Neutrophil (primary cell): ENCODE measurements at regions not wholly inside any gene's neighbourhood (a gene's known extent, or its start where the extent isn't known, plus 50 kb on each side); places are given as distances from the start of the nearest gene placed in this dataset.

ENCODE experiments used
- H3K27ac ChIP-seq: fragments of 200-600 bp; sonication (generic); 2 replicates; pipeline ENCODE4 v1.5.1; 2016; ENCODE audit warnings: mild to moderate bottlenecking, moderate library complexity
- H3K27me3 ChIP-seq: fragments of 200-600 bp; sonication (generic); 2 replicates; pipeline ENCODE4 v1.6.0; 2016; ENCODE audit warnings: mild to moderate bottlenecking
- H3K36me3 ChIP-seq: fragments of 200-600 bp; sonication (generic); 2 replicates; pipeline ENCODE4 v1.5.1; 2017
- H3K4me1 ChIP-seq, 2 experiments: fragments of 200-600 bp in 1 of 2; sonication (generic) in 1 of 2; 1 replicate in 1 of 2; 2 replicates in 1 of 2; pipeline versions ENCODE4 v1.5.1 to v1.6.1; 2013 to 2016; ENCODE audit warnings: low read depth in 1 of 2, low read length in 1 of 2, mild to moderate bottlenecking in 1 of 2, moderate library complexity in 1 of 2; ENCODE audit not compliant: control insufficient read depth in 1 of 2, insufficient read depth in 1 of 2
- H3K4me3 ChIP-seq, 2 experiments: fragments of 200-600 bp in 1 of 2; sonication (generic) in 1 of 2; 1 replicate in 1 of 2; 2 replicates in 1 of 2; pipeline ENCODE4 v1.5.1; 2013 to 2016; ENCODE audit warnings: low read depth in 1 of 2, low read length in 1 of 2, mild to moderate bottlenecking in 1 of 2, moderate library complexity in 1 of 2
- H3K9me3 ChIP-seq: fragments of 200-600 bp; sonication (generic); 2 replicates; pipeline ENCODE4 v1.5.1; 2016
- TF ChIP-seq, protein P1 (sequence below): fragments of 200-600 bp; sonication (generic); IDR thresholded peaks from 2 replicates; pipeline ENCODE4 v1.5.1; 2016; ENCODE audit warnings: antibody characterized with exemption

- no peaks in the 10 kb centered on the region for H3K27me3 ChIP-seq
- H3K27ac ChIP-seq, result no peak overlapping the region
- TF ChIP-seq, protein P1, sequence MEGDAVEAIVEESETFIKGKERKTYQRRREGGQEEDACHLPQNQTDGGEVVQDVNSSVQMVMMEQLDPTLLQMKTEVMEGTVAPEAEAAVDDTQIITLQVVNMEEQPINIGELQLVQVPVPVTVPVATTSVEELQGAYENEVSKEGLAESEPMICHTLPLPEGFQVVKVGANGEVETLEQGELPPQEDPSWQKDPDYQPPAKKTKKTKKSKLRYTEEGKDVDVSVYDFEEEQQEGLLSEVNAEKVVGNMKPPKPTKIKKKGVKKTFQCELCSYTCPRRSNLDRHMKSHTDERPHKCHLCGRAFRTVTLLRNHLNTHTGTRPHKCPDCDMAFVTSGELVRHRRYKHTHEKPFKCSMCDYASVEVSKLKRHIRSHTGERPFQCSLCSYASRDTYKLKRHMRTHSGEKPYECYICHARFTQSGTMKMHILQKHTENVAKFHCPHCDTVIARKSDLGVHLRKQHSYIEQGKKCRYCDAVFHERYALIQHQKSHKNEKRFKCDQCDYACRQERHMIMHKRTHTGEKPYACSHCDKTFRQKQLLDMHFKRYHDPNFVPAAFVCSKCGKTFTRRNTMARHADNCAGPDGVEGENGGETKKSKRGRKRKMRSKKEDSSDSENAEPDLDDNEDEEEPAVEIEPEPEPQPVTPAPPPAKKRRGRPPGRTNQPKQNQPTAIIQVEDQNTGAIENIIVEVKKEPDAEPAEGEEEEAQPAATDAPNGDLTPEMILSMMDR, result no peak
- H3K9me3 ChIP-seq, result no peaks in the 10 kb centered on the region
- no peaks in the 10 kb centered on the region for H3K4me1 ChIP-seq
- no peak overlapping the region for H3K4me3 ChIP-seq
- H3K36me3 ChIP-seq, result no peaks in the 10 kb centered on the region
These were observed 308.4 kb upstream of the CDH2 start for GRCh38 chr18:28485210-28485801.

- TF ChIP-seq, protein P1, result no peak
- Histone ChIP-seq H3K36me3 (no peaks in the 10 kb centered on the region), H3K4me1 (no peaks in the 10 kb centered on the region), H3K27ac (no peak overlapping the region), H3K9me3 (no peaks in the 10 kb centered on the region), H3K4me3 (no peak overlapping the region), H3K27me3 (no peaks in the 10 kb centered on the region)
These were observed 301.6 kb upstream of the CDH2 start for GRCh38 chr18:28478531-28478930.

- H3K9me3 ChIP-seq, result no peaks in the 10 kb centered on the region
- TF ChIP-seq, protein P1, result no peak
- H3K4me1 ChIP-seq, result no peaks in the 10 kb centered on the region
- no peaks in the 10 kb centered on the region for H3K36me3 ChIP-seq
- no peak overlapping the region for H3K4me3 ChIP-seq
- no peak overlapping the region for H3K27ac ChIP-seq
- H3K27me3 ChIP-seq, result no peaks in the 10 kb centered on the region
These were observed 299.4 kb upstream of the CDH2 start for GRCh38 chr18:28476302-28476701.

DNA sequence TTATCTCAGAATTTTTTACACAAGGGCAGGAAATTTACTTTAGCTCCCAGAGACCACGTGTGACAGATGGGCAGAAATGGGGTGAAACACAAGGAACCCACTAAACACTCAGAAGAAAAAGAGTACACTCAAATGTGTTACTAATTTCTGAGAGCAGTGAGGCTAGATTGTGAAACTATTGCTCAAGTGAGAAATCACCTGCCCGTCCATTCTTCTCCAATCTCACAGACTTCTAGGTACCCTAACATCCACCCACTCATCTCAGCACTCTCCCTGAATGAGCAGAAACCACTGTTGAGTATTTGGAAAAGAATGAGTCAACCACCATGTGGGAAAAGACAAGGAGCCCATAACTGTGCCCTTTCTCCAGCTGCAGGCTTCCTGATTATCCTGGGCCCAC is 293.0 kb upstream of the CDH2 start:
- Histone ChIP-seq H3K27ac (no peak overlapping the region), H3K4me1 (no peaks in the 10 kb centered on the region), H3K4me3 (no peak overlapping the region), H3K27me3 (no peaks in the 10 kb centered on the region), H3K36me3 (no peaks in the 10 kb centered on the region), H3K9me3 (no peaks in the 10 kb centered on the region)
- TF ChIP-seq, protein P1, result no peak

GRCh38 chr18:28468901-28469300 is 292.0 kb upstream of the CDH2 start:
- Histone ChIP-seq H3K4me3 (no peak overlapping the region), H3K36me3 (no peaks in the 10 kb centered on the region), H3K9me3 (no peaks in the 10 kb centered on the region), H3K4me1 (no peaks in the 10 kb centered on the region), H3K27ac (no peak overlapping the region), H3K27me3 (no peaks in the 10 kb centered on the region)
- TF ChIP-seq, protein P1, result no peak

GRCh38 chr18:28466204-28466603 is 289.3 kb upstream of the CDH2 start:
- H3K4me1 ChIP-seq, result no peaks in the 10 kb centered on the region
- TF ChIP-seq, protein P1, result no peak
- H3K4me3 ChIP-seq, result no peak overlapping the region
- H3K36me3 ChIP-seq, result no peaks in the 10 kb centered on the region
- no peaks in the 10 kb centered on the region for H3K27me3 ChIP-seq
- no peak overlapping the region for H3K27ac ChIP-seq
- no peaks in the 10 kb centered on the region for H3K9me3 ChIP-seq
